BJ (cell line): ENCODE measurements at regions not wholly inside any gene's neighbourhood (a gene's known extent, or its start where the extent isn't known, plus 50 kb on each side); places are given as distances from the start of the nearest gene placed in this dataset.

Source experiments
- CTCF ChIA-PET: fragments of 350-600 bp; formaldehyde crosslinking; extraction: SDS; loops from one replicate; lab custom pipeline; 2021; ENCODE audit warnings: antibody characterized with exemption, inconsistent platforms; lab: Yijun Ruan, JAX
- POLR2A ChIA-PET: fragments of 300-600 bp; sonication (Branson Sonifier 250); formaldehyde crosslinking; extraction: SDS; loops from one replicate; lab custom pipeline; 2021; ENCODE audit warnings: antibody characterized with exemption; lab: Charles Lee
- DNase-seq: peaks from one replicate; pipeline ENCODE4 v3.0.0-alpha.2; 2011; ENCODE audit warnings: low read depth
- H3K27me3 ChIP-seq: 2 replicates; pipeline ENCODE4 v1.6.0; 2011; ENCODE audit warnings: low read length; ENCODE audit not compliant: control insufficient read depth, insufficient read depth
- H3K36me3 ChIP-seq: 2 replicates; pipeline ENCODE4 v1.5.1; 2011; ENCODE audit warnings: low read length; ENCODE audit not compliant: control insufficient read depth, insufficient read depth
- H3K4me3 ChIP-seq: 2 replicates; pipeline ENCODE4 v1.5.1; 2011; ENCODE audit warnings: low read depth, mild to moderate bottlenecking, control low read depth, low read length
- CTCF ChIP-seq: IDR thresholded peaks from 2 replicates; pipeline ENCODE4 v1.5.1; 2011; ENCODE audit warnings: low read depth, mild to moderate bottlenecking, control low read depth, inconsistent platforms, low read length, moderate library complexity; ENCODE audit not compliant: insufficient read depth

- no peak for TF ChIP-seq CTCF
- CTCF ChIA-PET, result no interaction called here
- DNase-seq, result no peak
- Histone ChIP-seq H3K4me3 (no peak overlapping the region), H3K27me3 (peaks cover 10% of the 10 kb centered on the region), H3K36me3 (no peaks in the 10 kb centered on the region)
- POLR2A ChIA-PET, result no interaction called here
These were observed 226.8 kb upstream of the LHX5 start for GRCh38 chr12:113698510-113698858.

- TF ChIP-seq CTCF, result no peak
- ChIA-PET POLR2A (no interaction called here), CTCF (no interaction called here)
- Histone ChIP-seq H3K4me3 (no peak overlapping the region), H3K27me3 (peaks cover 6% of the 10 kb centered on the region), H3K36me3 (no peaks in the 10 kb centered on the region)
- no peak for DNase-seq
These were observed 226.2 kb upstream of the LHX5 start for GRCh38 chr12:113697651-113698509.

- Histone ChIP-seq H3K4me3 (no peak overlapping the region), H3K36me3 (no peaks in the 10 kb centered on the region), H3K27me3 (peaks cover 5% of the 10 kb centered on the region)
- no peak for TF ChIP-seq CTCF
- ChIA-PET POLR2A (no interaction called here), CTCF (interaction anchor here (0.6 kb wide), 1 partner anchor 832 kb away, joined by 3 read pairs; no protein-coding TSS in a partner anchor)
- no peak for DNase-seq
These were observed 225.4 kb upstream of the LHX5 start for GRCh38 chr12:113697104-113697503.

GRCh38 chr12:113693693-113694092, 222.0 kb upstream of the LHX5 start:
- TF ChIP-seq CTCF, result no peak
- POLR2A ChIA-PET, result no interaction called here
- DNase-seq, result no peak
- H3K27me3 ChIP-seq, result peaks cover 7% of the 10 kb centered on the region
- no peak overlapping the region for H3K4me3 ChIP-seq
- CTCF ChIA-PET, result no interaction called here
- no peaks in the 10 kb centered on the region for H3K36me3 ChIP-seq

GRCh38 chr12:113689047-113689610, 217.5 kb upstream of the LHX5 start:
- Histone ChIP-seq H3K36me3 (no peaks in the 10 kb centered on the region), H3K4me3 (no peak overlapping the region), H3K27me3 (peaks cover 2% of the 10 kb centered on the region)
- ChIA-PET CTCF (no interaction called here), POLR2A (no interaction called here)
- no peak for TF ChIP-seq CTCF
- no peak for DNase-seq
